ENCODE measurements at regions not wholly inside any gene's neighbourhood (a gene's known extent, or its start where the extent isn't known, plus 50 kb on each side); places are given as distances from the start of the nearest gene placed in this dataset.

DNA sequence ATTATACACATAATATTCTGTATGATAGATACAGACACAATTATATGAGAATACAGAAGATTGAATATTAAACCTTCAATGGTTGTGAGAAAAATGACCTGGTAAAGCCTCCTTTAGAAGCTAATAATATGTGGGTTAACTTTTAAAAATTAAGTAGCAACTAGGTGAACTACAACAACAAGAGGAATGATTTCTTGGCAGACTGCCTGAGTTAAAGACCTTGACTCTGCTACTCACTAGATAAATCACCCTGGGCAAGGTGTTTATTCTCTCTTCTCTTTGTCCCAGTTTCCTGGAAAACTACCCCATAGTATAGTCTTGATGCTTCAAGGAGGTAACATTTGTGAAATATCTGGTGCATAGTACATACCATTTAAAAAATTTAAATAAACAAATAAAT lies 519.6 kb upstream of the TENM4 start:
- TF ChIP-seq ZNF709 (CRISPR knock-in tag; IDR thresholded peaks at IDR 0.05) (no peak), SIN3A (IDR thresholded peaks at IDR 0.05; ENCODE audit: borderline replicate concordance, low read depth, low read length) (no peak), TERF1 (CRISPR knock-in tag; IDR thresholded peaks at IDR 0.05) (no peak), IKZF1 (IDR thresholded peaks at IDR 0.05) (no peak), CHD2 (IDR thresholded peaks at IDR 0.05; ENCODE audit: low read depth, low read length) (no peak), ZBTB26 (CRISPR knock-in tag; IDR thresholded peaks at IDR 0.05; ENCODE audit: borderline replicate concordance) (no peak), ZNF574 (CRISPR knock-in tag; IDR thresholded peaks at IDR 0.05) (no peak), ZNF207 (IDR thresholded peaks at IDR 0.05; ENCODE audit: borderline replicate concordance) (no peak)
- TF ChIP-seq, protein P1, sequence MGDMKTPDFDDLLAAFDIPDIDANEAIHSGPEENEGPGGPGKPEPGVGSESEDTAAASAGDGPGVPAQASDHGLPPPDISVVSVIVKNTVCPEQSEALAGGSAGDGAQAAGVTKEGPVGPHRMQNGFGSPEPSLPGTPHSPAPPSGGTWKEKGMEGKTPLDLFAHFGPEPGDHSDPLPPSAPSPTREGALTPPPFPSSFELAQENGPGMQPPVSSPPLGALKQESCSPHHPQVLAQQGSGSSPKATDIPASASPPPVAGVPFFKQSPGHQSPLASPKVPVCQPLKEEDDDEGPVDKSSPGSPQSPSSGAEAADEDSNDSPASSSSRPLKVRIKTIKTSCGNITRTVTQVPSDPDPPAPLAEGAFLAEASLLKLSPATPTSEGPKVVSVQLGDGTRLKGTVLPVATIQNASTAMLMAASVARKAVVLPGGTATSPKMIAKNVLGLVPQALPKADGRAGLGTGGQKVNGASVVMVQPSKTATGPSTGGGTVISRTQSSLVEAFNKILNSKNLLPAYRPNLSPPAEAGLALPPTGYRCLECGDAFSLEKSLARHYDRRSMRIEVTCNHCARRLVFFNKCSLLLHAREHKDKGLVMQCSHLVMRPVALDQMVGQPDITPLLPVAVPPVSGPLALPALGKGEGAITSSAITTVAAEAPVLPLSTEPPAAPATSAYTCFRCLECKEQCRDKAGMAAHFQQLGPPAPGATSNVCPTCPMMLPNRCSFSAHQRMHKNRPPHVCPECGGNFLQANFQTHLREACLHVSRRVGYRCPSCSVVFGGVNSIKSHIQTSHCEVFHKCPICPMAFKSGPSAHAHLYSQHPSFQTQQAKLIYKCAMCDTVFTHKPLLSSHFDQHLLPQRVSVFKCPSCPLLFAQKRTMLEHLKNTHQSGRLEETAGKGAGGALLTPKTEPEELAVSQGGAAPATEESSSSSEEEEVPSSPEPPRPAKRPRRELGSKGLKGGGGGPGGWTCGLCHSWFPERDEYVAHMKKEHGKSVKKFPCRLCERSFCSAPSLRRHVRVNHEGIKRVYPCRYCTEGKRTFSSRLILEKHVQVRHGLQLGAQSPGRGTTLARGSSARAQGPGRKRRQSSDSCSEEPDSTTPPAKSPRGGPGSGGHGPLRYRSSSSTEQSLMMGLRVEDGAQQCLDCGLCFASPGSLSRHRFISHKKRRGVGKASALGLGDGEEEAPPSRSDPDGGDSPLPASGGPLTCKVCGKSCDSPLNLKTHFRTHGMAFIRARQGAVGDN (CRISPR knock-in tag; IDR thresholded peaks at IDR 0.05), result no peak
- TF ChIP-seq, protein P2, sequence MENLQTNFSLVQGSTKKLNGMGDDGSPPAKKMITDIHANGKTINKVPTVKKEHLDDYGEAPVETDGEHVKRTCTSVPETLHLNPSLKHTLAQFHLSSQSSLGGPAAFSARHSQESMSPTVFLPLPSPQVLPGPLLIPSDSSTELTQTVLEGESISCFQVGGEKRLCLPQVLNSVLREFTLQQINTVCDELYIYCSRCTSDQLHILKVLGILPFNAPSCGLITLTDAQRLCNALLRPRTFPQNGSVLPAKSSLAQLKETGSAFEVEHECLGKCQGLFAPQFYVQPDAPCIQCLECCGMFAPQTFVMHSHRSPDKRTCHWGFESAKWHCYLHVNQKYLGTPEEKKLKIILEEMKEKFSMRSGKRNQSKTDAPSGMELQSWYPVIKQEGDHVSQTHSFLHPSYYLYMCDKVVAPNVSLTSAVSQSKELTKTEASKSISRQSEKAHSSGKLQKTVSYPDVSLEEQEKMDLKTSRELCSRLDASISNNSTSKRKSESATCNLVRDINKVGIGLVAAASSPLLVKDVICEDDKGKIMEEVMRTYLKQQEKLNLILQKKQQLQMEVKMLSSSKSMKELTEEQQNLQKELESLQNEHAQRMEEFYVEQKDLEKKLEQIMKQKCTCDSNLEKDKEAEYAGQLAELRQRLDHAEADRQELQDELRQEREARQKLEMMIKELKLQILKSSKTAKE (CRISPR knock-in tag; IDR thresholded peaks at IDR 0.05; ENCODE audit: borderline replicate concordance), result no peak
- TF ChIP-seq, protein P3, sequence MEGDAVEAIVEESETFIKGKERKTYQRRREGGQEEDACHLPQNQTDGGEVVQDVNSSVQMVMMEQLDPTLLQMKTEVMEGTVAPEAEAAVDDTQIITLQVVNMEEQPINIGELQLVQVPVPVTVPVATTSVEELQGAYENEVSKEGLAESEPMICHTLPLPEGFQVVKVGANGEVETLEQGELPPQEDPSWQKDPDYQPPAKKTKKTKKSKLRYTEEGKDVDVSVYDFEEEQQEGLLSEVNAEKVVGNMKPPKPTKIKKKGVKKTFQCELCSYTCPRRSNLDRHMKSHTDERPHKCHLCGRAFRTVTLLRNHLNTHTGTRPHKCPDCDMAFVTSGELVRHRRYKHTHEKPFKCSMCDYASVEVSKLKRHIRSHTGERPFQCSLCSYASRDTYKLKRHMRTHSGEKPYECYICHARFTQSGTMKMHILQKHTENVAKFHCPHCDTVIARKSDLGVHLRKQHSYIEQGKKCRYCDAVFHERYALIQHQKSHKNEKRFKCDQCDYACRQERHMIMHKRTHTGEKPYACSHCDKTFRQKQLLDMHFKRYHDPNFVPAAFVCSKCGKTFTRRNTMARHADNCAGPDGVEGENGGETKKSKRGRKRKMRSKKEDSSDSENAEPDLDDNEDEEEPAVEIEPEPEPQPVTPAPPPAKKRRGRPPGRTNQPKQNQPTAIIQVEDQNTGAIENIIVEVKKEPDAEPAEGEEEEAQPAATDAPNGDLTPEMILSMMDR (CRISPR knock-in tag; IDR thresholded peaks at IDR 0.05), result no peak
- TF ChIP-seq, protein P4, sequence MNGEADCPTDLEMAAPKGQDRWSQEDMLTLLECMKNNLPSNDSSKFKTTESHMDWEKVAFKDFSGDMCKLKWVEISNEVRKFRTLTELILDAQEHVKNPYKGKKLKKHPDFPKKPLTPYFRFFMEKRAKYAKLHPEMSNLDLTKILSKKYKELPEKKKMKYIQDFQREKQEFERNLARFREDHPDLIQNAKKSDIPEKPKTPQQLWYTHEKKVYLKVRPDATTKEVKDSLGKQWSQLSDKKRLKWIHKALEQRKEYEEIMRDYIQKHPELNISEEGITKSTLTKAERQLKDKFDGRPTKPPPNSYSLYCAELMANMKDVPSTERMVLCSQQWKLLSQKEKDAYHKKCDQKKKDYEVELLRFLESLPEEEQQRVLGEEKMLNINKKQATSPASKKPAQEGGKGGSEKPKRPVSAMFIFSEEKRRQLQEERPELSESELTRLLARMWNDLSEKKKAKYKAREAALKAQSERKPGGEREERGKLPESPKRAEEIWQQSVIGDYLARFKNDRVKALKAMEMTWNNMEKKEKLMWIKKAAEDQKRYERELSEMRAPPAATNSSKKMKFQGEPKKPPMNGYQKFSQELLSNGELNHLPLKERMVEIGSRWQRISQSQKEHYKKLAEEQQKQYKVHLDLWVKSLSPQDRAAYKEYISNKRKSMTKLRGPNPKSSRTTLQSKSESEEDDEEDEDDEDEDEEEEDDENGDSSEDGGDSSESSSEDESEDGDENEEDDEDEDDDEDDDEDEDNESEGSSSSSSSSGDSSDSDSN (CRISPR knock-in tag; IDR thresholded peaks at IDR 0.05), result no peak
- TF ChIP-seq, protein P5, sequence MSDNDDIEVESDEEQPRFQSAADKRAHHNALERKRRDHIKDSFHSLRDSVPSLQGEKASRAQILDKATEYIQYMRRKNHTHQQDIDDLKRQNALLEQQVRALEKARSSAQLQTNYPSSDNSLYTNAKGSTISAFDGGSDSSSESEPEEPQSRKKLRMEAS (IDR thresholded peaks at IDR 0.05), result no peak
